ENCODE measurements at regions not wholly inside any gene's neighbourhood (a gene's known extent, or its start where the extent isn't known, plus 50 kb on each side); places are given as distances from the start of the nearest gene placed in this dataset.

DNA sequence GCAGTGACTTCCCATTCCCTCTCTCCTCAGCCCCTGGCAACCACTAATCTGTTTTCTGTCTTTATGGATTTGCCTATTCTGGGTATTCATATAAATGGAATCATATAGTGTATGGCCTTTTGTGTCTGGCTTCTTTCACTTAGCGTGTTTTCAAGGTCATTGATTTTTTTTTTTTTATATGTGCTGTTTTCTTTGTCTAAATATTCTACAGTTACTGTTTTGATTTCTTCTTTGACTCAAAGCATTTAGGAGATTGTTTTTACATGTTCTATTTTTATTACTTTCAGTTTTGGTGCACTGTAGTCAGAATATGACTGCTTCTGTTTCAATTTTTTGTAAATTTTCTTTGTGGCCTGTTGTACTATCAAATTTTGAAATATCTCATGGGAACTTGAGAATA, 71.9 kb upstream of the RNU6-1 start:
- no peak overlapping the region for H3K4me3 ChIP-seq
- peaks cover 14% of the 10 kb centered on the region for H3F3A ChIP-seq (ENCODE audit: low read depth)
- TF ChIP-seq EZH2 (IDR thresholded peaks at IDR 0.05) (no peak), EZH2phosphoT487 (IDR thresholded peaks at IDR 0.05) (no peak)
- TF ChIP-seq, protein P1, sequence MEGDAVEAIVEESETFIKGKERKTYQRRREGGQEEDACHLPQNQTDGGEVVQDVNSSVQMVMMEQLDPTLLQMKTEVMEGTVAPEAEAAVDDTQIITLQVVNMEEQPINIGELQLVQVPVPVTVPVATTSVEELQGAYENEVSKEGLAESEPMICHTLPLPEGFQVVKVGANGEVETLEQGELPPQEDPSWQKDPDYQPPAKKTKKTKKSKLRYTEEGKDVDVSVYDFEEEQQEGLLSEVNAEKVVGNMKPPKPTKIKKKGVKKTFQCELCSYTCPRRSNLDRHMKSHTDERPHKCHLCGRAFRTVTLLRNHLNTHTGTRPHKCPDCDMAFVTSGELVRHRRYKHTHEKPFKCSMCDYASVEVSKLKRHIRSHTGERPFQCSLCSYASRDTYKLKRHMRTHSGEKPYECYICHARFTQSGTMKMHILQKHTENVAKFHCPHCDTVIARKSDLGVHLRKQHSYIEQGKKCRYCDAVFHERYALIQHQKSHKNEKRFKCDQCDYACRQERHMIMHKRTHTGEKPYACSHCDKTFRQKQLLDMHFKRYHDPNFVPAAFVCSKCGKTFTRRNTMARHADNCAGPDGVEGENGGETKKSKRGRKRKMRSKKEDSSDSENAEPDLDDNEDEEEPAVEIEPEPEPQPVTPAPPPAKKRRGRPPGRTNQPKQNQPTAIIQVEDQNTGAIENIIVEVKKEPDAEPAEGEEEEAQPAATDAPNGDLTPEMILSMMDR (IDR thresholded peaks at IDR 0.05), result no peak
- H3K9ac ChIP-seq, result no peak overlapping the region
- Mint-ChIP-seq H3K36me3 (peaks cover 5% of the 10 kb centered on the region), H3K4me1 (peaks cover 31% of the 10 kb centered on the region), H3K9me3 (peaks cover 28% of the 10 kb centered on the region), H3K27ac (no peak overlapping the region), H3K4me3 (no peak overlapping the region), H3K27me3 (ENCODE audit: insufficient read depth, low read depth) (peaks cover 9% of the 10 kb centered on the region)
- H3K4me1 ChIP-seq, result peaks cover 24% of the 10 kb centered on the region
- H3K27ac ChIP-seq, result no peak overlapping the region
- no peaks in the 10 kb centered on the region for H4K20me1 ChIP-seq (ENCODE audit: low read depth)
- no peaks in the 10 kb centered on the region for H3K79me2 ChIP-seq (ENCODE audit: low read depth)
- H3K4me2 ChIP-seq, result no peak overlapping the region
- no peak for DNase-seq (ENCODE audit: low spot score)
- H3K9me3 ChIP-seq (ENCODE audit: low read depth), result peaks cover 8% of the 10 kb centered on the region
- peaks cover 6% of the 10 kb centered on the region for H3K36me3 ChIP-seq
- no peak overlapping the region for H2AFZ ChIP-seq (replicated peaks)
- H3K27me3 ChIP-seq, result no peaks in the 10 kb centered on the region

DNA sequence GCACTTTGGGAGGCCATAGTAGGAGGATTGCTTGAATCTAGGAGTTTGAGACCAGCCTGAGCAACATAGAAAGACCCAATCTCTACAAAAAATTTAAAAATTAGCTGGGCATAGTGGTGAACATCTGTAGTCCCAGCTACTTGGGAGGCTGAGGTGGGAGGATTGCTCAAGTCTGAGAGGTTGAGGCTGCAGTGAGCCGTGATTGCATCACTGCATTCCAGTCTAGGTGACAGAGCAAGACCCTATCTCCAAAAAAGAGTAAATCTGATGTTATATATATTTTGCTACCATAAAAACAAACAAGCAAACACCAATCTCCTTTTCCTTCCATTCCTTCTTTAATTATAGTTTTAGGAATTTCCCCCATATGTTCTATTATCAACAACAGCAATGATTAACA, 74.2 kb upstream of the RNU6-1 start:
- Histone ChIP-seq H3K9ac (no peak overlapping the region), H3K4me3 (no peak overlapping the region), H4K20me1 (ENCODE audit: low read depth) (no peaks in the 10 kb centered on the region), H3K4me1 (peaks cover 46% of the 10 kb centered on the region), H3K27ac (no peak overlapping the region), H3K4me2 (peak overlapping the region; percentile 71), H3K79me2 (ENCODE audit: low read depth) (no peaks in the 10 kb centered on the region), H3K36me3 (peaks cover 6% of the 10 kb centered on the region), H3F3A (ENCODE audit: low read depth) (peaks cover 25% of the 10 kb centered on the region), H2AFZ (replicated peaks) (no peak overlapping the region), H3K27me3 (no peaks in the 10 kb centered on the region), H3K9me3 (ENCODE audit: low read depth) (peaks cover 8% of the 10 kb centered on the region)
- no peak for TF ChIP-seq EZH2phosphoT487 (IDR thresholded peaks at IDR 0.05)
- Mint-ChIP-seq H3K4me3 (peak overlapping the region; percentile 5), H3K27me3 (ENCODE audit: insufficient read depth, low read depth) (peaks cover 9% of the 10 kb centered on the region), H3K9me3 (peaks cover 24% of the 10 kb centered on the region), H3K27ac (peak overlapping the region; percentile 34), H3K36me3 (peaks cover 5% of the 10 kb centered on the region), H3K4me1 (peaks cover 54% of the 10 kb centered on the region)
- DNase-seq (ENCODE audit: low spot score), result no peak

DNA sequence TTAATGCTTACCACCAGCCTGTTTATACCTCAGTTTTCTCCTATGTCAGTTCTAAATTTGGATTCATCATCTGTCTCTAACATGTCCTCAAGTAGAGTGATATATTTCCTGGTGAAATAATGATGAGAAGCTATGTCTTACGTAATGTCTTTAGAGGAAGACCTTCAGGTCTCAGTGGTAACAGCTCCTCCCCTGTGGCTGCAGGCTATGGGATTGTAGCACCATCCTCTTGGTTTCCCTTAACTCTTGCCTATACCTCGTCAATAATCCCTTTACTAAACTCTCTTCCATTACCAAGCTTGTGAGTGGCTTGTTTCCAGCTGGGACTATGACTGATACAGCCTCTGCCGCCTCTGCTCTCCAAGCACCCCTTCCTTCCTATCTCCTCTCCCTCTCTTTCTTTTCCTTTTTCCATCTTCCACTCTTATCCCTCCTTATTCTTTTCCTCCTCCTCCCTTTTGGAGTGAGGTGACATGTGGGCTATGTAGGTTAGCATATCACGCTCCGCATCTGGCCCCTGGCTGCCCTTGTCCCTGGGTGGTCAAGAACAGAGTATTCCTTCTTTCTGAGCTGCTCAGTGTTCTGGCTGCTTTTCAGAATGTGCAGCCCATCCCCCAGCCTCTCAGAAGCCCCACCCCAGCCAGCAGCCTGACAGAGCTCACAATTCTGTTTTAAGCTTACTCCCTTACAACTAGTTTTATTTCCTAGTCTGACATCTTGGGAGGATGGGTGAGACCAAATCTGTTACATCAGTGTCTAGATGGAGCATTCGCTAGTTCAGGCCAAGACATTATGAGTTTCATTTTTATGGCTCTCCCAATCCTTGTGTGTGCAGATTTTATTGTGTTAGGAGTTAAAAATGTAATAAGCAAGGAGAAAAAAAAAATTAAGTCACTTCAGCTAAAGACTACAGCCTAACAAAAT, 75.0 kb upstream of the RNU6-1 start:
- Mint-ChIP-seq H3K4me3 (peak overlapping the region; percentile 35), H3K36me3 (peaks cover 5% of the 10 kb centered on the region), H3K9me3 (peaks cover 17% of the 10 kb centered on the region), H3K27me3 (ENCODE audit: insufficient read depth, low read depth) (peaks cover 11% of the 10 kb centered on the region), H3K4me1 (peaks cover 57% of the 10 kb centered on the region), H3K27ac (peak overlapping the region; percentile 96)
- no peaks in the 10 kb centered on the region for H4K20me1 ChIP-seq (ENCODE audit: low read depth)
- peak overlapping the region; percentile 87 for H2AFZ ChIP-seq (replicated peaks)
- TF ChIP-seq, protein P1 (IDR thresholded peaks at IDR 0.05), result no peak
- TF ChIP-seq EZH2phosphoT487 (IDR thresholded peaks at IDR 0.05) (no peak), EZH2 (IDR thresholded peaks at IDR 0.05) (no peak)
- H3F3A ChIP-seq (ENCODE audit: low read depth), result peaks cover 25% of the 10 kb centered on the region
- H3K27ac ChIP-seq, result peak overlapping the region; percentile 19
- peaks cover 4% of the 10 kb centered on the region for H3K9me3 ChIP-seq (ENCODE audit: low read depth)
- H3K4me2 ChIP-seq, result peak overlapping the region; percentile 71
- DNase-seq (ENCODE audit: low spot score), result peak; percentile 71
- no peak overlapping the region for H3K9ac ChIP-seq
- no peak overlapping the region for H3K4me3 ChIP-seq
- peaks cover 46% of the 10 kb centered on the region for H3K4me1 ChIP-seq
- no peaks in the 10 kb centered on the region for H3K79me2 ChIP-seq (ENCODE audit: low read depth)
- H3K27me3 ChIP-seq, result no peaks in the 10 kb centered on the region
- H3K36me3 ChIP-seq, result peaks cover 6% of the 10 kb centered on the region
